ENCODE measurements at regions not wholly inside any gene's neighbourhood (a gene's known extent, or its start where the extent isn't known, plus 50 kb on each side); places are given as distances from the start of the nearest gene placed in this dataset.

DNA sequence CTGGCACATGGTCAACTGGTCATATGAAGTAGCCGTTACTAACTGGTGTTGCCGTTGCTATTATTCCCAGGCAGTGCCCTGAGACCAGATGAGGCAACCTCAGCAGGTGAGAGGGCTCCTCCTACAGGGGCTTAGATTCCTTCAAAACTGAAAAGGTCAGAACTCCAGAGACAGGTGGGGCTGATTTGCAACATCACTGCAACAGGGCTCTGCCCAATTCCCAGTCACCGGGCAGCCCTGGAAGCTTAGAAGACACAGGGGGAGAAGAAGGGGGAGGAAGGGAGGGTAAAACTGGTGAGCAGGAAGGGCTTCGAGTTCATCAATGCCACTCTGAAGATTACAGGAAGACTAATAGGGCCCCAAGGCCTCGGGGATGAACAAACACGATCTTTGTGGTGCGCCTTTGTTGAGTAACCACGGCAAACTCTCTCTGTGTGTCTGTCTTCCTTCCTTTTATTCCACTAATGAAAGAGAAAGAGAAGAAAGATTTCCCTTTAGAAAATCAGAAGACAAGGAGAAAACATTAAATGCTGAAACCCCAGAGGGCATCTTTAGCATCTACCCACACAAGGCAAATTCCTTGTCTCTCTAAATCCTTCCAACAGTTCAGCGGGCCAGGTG lies 749.1 kb upstream of the TBX3 start:
- TF ChIP-seq, protein P1, sequence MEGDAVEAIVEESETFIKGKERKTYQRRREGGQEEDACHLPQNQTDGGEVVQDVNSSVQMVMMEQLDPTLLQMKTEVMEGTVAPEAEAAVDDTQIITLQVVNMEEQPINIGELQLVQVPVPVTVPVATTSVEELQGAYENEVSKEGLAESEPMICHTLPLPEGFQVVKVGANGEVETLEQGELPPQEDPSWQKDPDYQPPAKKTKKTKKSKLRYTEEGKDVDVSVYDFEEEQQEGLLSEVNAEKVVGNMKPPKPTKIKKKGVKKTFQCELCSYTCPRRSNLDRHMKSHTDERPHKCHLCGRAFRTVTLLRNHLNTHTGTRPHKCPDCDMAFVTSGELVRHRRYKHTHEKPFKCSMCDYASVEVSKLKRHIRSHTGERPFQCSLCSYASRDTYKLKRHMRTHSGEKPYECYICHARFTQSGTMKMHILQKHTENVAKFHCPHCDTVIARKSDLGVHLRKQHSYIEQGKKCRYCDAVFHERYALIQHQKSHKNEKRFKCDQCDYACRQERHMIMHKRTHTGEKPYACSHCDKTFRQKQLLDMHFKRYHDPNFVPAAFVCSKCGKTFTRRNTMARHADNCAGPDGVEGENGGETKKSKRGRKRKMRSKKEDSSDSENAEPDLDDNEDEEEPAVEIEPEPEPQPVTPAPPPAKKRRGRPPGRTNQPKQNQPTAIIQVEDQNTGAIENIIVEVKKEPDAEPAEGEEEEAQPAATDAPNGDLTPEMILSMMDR (IDR thresholded peaks at IDR 0.05) = no peak
- TF ChIP-seq POLR2A (IDR thresholded peaks at IDR 0.05) = no peak

All from Peyer's patch (tissue), 4 donors.